NCI-H146 (cell line): ENCODE measurements at regions not wholly inside any gene's neighbourhood (a gene's known extent, or its start where the extent isn't known, plus 50 kb on each side); places are given as distances from the start of the nearest gene placed in this dataset.
"Not testable (repeated sequence)": the region's sequence is repeated elsewhere in the genome, so short reads cannot be mapped to it uniquely, and the experiment has no call there.

ENCODE experiments used
- DNase-seq: peaks from one replicate; lab custom pipeline; 2025; lab: John Stamatoyannopoulos, UW

GRCh38 chr4:111268769-111269414 is 646.0 kb upstream of the PITX2 start:
- no peak for DNase-seq

GRCh38 chr4:111269439-111269838 is 646.6 kb upstream of the PITX2 start:
- DNase-seq: no peak

- no peak for DNase-seq
Measured at GRCh38 chr4:111274060-111274459, 651.2 kb upstream of the PITX2 start.

- DNase-seq: no peak
Measured at GRCh38 chr4:111274486-111274885, 651.6 kb upstream of the PITX2 start.

GRCh38 chr4:111281219-111281618 is 658.3 kb upstream of the PITX2 start:
- DNase-seq: no peak

DNA sequence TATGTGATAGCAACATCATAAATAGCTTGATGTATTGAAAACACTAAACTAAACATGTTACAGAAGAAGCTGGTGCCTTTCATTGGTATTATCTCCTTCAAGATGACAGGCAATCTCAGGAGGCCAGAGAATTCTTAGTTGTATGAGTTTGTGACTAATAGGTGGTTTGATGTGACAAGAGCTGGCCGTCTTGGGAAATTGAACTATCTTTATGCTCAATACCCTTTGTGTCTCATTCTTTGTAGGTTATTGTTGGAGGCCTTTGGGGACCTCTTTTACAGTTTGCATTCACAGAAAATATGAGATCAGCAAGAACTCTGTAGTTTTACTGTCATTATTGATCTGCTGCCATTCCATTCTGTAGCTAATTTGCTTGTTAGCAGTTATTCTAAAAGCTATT is 659.2 kb upstream of the PITX2 start:
- no peak for DNase-seq

- DNase-seq: peak; percentile 3
Measured at GRCh38 chr4:111283066-111283677, 660.3 kb upstream of the PITX2 start.

- DNase-seq: no peak
Measured at GRCh38 chr4:111296466-111296865, 673.6 kb upstream of the PITX2 start.

GRCh38 chr4:111303806-111304205 is 680.9 kb upstream of the PITX2 start:
- DNase-seq: no peak

GRCh38 chr4:111323496-111323895 is 700.6 kb upstream of the PITX2 start:
- no peak for DNase-seq

DNA sequence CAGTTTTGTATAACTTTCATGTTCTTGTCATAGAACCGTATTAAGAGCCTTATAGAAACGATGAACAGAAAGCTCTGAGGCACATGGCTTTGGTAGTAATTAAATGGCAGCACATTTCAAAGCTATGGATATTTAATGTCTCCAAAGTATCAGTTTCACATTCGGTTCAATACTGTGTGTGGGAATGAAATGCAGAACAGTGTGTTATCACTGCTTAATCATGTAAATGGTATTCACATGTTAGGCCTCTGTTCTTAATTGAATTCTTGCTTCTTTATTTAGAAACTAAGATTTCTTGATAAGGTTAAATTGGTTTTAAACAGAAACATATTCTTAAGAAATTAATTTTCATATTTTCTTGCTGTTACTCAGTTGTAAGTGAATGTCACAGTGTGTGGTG is 701.0 kb upstream of the PITX2 start:
- DNase-seq: no peak

DNA sequence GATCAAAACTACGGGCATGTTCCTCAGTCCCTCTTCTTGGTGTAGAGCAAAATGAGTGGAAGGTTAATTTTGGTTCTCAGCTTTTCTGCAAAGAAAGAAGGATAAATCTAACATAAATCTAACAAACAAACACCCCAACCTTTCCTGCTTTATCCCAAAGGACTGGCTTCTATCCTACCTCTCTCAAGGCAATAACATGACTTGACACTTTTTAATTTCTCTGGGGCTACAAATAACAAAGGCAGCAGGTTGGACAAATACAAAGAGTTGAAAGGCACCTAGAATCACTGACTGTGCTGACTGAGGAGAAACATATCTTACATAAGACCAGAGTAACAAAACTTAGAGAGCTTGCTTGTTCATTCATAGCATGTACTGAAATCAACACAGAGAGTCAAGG is 703.6 kb upstream of the PITX2 start:
- DNase-seq: no peak

DNA sequence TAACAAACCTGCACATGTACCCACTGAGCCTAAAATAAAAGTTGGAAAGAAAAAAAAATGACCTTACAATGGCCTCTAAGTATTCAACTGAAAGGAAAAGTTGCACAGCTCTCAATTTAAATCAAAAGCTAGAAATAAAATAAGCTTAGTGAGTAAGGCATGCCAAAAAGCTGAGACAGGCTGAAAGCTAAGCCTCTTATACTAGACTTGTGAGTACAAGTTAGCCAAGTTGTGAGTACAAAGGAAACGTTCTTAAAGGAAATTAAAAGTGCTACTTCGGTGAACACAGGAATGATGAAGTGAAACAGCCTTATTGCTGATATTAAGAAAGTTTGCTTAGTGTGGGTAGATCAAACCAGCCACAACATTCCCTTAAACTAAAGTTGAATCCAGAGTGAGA is 707.9 kb upstream of the PITX2 start:
- no peak for DNase-seq

DNA sequence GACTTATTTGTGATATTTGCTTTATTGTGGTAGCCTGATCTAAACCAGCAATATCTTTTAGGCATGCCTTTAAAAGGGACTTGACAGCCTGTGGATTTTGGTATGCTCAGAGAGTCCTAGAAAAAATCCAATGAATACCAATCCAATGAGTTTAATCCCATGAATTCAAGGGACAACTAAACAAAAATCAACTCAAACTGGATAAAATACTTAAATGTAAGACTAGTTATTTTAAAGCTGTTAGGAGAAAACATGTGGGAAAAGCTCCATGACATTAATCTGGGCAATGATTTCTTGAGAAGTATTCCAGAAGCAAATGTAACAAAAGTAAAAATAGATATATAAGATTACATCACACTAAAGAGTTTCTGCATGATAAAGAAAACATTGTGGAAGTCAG is 711.5 kb upstream of the PITX2 start:
- DNase-seq: no peak

DNA sequence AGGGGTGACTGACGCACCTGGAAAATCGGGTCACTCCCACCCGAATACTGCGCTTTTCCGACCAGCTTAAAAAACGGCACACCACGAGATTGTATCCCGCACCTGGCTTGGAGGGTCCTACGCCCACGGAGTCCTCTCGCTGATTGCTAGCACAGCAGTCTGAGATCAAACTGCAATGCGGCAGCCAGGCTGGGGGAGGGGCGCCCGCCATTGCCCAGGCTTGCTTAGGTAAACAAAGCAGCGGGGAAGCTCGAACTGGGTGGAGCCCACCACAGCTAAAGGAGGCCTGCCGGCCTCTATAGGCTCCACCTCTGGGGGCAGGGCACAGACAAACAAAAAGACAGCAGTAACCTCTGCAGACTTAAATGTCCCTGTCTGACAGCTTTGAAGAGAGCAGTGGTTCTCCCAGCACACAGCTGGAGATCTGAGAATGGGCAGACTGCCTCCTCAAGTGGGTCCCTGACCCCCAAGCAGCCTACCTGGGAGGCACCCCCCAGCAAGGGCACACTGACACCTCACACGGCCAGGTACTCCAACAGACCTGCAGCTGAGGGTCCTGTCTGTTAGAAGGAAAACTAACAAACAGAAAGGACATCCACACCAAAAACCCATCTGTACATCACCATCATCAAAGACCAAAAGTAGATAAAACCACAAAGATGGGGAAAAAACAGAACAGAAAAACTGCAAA is 714.5 kb upstream of the PITX2 start:
- DNase-seq: peak; percentile 6

GRCh38 chr4:111359602-111360001 is 736.7 kb upstream of the PITX2 start:
- no peak for DNase-seq

DNA sequence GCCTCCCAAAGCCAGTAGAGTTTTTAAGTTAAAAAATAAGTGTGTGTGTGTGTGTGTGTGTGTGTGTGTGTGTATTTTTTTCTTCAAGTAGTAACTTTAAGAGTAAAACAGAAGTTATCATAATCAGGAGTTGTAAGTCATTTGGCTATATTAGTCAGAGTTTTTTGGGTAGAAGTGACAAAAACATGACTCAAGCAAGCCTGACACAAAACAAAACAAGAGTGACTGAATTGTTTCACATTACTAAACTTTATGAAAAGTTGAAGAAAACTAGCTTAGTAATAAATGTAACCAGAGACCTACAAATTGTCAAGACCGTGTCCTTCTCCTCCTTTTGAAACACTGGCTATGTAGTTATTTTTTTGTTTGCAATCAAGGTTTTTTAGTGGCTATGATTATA is 738.0 kb upstream of the PITX2 start:
- DNase-seq: no peak

- no peak for DNase-seq
Measured at GRCh38 chr4:111362941-111363361, 740.1 kb upstream of the PITX2 start.

- DNase-seq: not testable (repeated sequence)
Measured at GRCh38 chr4:111377880-111378279, 755.0 kb upstream of the PITX2 start.

GRCh38 chr4:111388561-111388960 is 756.7 kb upstream of the FAM241A start:
- DNase-seq: no peak

- DNase-seq: no peak
Measured at GRCh38 chr4:111391829-111392228, 753.4 kb upstream of the FAM241A start.

GRCh38 chr4:111393781-111394180 is 751.5 kb upstream of the FAM241A start:
- no peak for DNase-seq

GRCh38 chr4:111398906-111399330 is 746.3 kb upstream of the FAM241A start:
- no peak for DNase-seq
